AG09319 (cell line): ENCODE measurements at regions not wholly inside any gene's neighbourhood (a gene's known extent, or its start where the extent isn't known, plus 50 kb on each side); places are given as distances from the start of the nearest gene placed in this dataset.
"Not testable (repeated sequence)": the region's sequence is repeated elsewhere in the genome, so short reads cannot be mapped to it uniquely, and the experiment has no call there.

Experiments used
- DNase-seq: peaks from one replicate; pipeline ENCODE4 v3.0.0-alpha.2; 2010; ENCODE audit warnings: low read depth; ENCODE audit errors: extremely low read depth
- TF ChIP-seq, protein P1 (sequence below): IDR thresholded peaks from 2 replicates; pipeline ENCODE4 v1.5.1; 2011; ENCODE audit warnings: low read depth, mild to moderate bottlenecking, inconsistent platforms, low read length, moderate library complexity

- TF ChIP-seq, protein P1, sequence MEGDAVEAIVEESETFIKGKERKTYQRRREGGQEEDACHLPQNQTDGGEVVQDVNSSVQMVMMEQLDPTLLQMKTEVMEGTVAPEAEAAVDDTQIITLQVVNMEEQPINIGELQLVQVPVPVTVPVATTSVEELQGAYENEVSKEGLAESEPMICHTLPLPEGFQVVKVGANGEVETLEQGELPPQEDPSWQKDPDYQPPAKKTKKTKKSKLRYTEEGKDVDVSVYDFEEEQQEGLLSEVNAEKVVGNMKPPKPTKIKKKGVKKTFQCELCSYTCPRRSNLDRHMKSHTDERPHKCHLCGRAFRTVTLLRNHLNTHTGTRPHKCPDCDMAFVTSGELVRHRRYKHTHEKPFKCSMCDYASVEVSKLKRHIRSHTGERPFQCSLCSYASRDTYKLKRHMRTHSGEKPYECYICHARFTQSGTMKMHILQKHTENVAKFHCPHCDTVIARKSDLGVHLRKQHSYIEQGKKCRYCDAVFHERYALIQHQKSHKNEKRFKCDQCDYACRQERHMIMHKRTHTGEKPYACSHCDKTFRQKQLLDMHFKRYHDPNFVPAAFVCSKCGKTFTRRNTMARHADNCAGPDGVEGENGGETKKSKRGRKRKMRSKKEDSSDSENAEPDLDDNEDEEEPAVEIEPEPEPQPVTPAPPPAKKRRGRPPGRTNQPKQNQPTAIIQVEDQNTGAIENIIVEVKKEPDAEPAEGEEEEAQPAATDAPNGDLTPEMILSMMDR, result no peak
- no peak for DNase-seq
Observed at GRCh38 chr3:197408177-197408957, 110.0 kb upstream of the DLG1 start.

DNA sequence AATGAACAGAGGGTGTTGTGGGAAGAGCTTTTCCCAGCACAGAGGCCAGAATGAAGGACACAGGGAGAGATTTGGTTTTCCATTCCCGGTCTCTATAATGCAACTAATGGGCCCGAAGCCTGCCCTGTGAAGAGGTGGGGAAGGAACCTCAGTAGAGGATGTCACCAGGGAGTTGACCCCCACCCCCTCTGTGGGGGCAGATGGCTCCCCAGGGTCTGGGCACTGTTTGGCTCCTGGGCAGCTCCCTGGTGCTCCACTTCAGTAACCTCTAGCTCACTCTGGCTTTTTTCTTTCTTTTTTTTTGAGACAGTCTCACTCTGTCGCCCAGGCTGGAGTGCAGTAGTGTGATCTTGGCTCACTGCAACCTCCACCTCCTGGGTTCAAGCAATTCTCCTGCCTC, 109.1 kb upstream of the DLG1 start:
- no peak for DNase-seq
- TF ChIP-seq, protein P1, result no peak

GRCh38 chr3:197407053-197407452, 108.6 kb upstream of the DLG1 start:
- DNase-seq, result no peak
- TF ChIP-seq, protein P1, result no peak

DNA sequence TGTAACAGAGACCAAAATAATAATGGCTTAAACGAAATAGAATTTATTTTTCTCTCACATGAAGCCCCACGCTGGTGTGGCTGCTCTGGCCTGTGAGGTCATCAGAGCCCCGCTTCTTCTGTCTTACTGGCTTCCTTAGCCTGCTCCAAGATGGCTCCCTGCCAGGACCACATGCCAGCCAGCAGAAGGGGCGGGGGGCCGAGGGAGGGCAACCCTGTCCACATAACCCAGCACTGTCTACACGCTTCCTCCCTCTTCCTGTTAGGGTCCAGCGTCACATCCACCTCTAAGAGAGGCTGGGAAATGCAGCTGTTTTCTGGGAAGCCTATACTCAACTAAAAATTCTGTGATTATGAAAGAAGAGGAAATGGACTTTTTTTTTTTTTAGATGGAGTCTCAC, 107.9 kb upstream of the DLG1 start:
- DNase-seq, result no peak

DNA sequence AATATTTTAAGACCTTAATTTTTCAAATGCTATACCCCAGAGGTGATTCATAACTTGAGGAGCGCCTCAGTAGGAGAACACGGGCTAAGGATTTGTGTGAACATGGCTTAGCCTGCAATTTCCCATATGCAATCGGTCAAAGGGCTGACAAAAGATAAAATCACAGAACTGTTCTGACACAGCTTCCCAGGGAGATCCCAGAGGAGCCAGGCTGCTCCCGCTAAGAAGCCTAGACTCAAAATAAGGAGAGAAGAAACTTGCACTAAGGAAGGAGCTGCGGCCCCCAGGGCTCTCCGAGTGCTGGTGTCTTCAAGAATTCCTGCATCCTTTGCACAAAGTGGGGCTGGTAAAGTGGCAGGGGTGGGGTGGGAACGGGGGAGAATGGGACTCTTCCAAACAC, 106.3 kb upstream of the DLG1 start:
- TF ChIP-seq, protein P1, result no peak
- no peak for DNase-seq

More for the DNA sequence above, 107.9 kb upstream of the DLG1 start:
- TF ChIP-seq, protein P1, result no peak

- TF ChIP-seq, protein P1, result no peak
- DNase-seq, result no peak
Observed at GRCh38 chr3:197404030-197404429, 105.6 kb upstream of the DLG1 start.

DNA sequence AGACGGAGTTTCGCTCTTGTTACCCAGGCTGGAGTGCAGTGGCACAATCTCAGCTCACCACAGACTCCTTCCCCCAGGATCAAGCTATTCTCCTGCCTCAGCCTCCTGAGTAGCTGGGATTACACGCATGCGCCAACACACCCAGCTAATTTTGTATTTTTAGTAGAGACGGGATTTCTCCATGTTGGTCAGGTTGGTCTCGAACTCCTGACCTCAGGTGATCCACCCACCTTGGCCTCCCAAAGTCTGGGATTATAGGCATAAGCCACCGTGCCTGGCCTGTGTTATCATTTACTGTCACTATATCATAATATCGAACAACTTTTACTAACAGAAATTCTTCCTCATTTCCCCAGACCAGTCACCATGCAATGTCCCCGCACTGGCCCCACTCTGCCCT, 104.0 kb upstream of the DLG1 start:
- DNase-seq, result not testable (repeated sequence)

GRCh38 chr3:197399486-197399885, 101.1 kb upstream of the DLG1 start:
- TF ChIP-seq, protein P1, result no peak
- DNase-seq, result no peak
